Progenitor cell of endocrine pancreas (in vitro differentiated cells): ENCODE measurements at regions not wholly inside any gene's neighbourhood (a gene's known extent, or its start where the extent isn't known, plus 50 kb on each side); places are given as distances from the start of the nearest gene placed in this dataset.
"Not testable (repeated sequence)": the region's sequence is repeated elsewhere in the genome, so short reads cannot be mapped to it uniquely, and the experiment has no call there.

Source experiments
- DNase-seq: peaks from one replicate; pipeline ENCODE4 v3.0.0; 2021; ENCODE audit warnings: low spot score; ENCODE audit not compliant: unreplicated experiment
- H3K27ac Mint-ChIP-seq: 2 replicates; pipeline ENCODE4 v1.8.0; 2021; ENCODE audit warnings: mild to moderate bottlenecking, moderate library complexity, mixed read lengths
- H3K27me3 Mint-ChIP-seq: 2 replicates; pipeline ENCODE4 v1.8.0; 2021; ENCODE audit warnings: mixed read lengths
- H3K36me3 Mint-ChIP-seq: 2 replicates; pipeline ENCODE4 v1.8.0; 2022; ENCODE audit warnings: mixed read lengths; ENCODE audit not compliant: insufficient read depth
- H3K4me1 Mint-ChIP-seq: 2 replicates; pipeline ENCODE4 v1.8.0; 2021; ENCODE audit warnings: low read depth, mixed read lengths
- H3K4me3 Mint-ChIP-seq: 2 replicates; pipeline ENCODE4 v1.8.0; 2021; ENCODE audit warnings: low read depth, mild to moderate bottlenecking, moderate library complexity, mixed read lengths
- H3K9me3 Mint-ChIP-seq: 2 replicates; pipeline ENCODE4 v1.8.0; 2021; ENCODE audit warnings: low read depth, mixed read lengths
- CTCF ChIP-seq: fragments of 200-600 bp; sonication (generic); IDR thresholded peaks from one replicate; pipeline ENCODE4 v1.5.0; 2021; ENCODE audit warnings: antibody characterized with exemption, mild to moderate bottlenecking; ENCODE audit not compliant: unreplicated experiment

GRCh38 chr1:244768804-244769203 lies 66.7 kb upstream of the COX20 start:
- Mint-ChIP-seq H3K27me3 (peaks cover 6% of the 10 kb centered on the region), H3K4me3 (no peak overlapping the region)

GRCh38 chr1:244770556-244770955 lies 64.9 kb upstream of the COX20 start:
- not testable (repeated sequence) for H3K27me3 Mint-ChIP-seq, DNase-seq, H3K4me3 Mint-ChIP-seq, H3K36me3 Mint-ChIP-seq, H3K4me1 Mint-ChIP-seq, H3K9me3 Mint-ChIP-seq, H3K27ac Mint-ChIP-seq

More at GRCh38 chr1:244768804-244769203, 66.7 kb upstream of the COX20 start:
- no peak for DNase-seq
- peak overlapping the region; percentile 23 for H3K27ac Mint-ChIP-seq
- peaks cover 3% of the 10 kb centered on the region for H3K9me3 Mint-ChIP-seq
- no peaks in the 10 kb centered on the region for H3K4me1 Mint-ChIP-seq
- H3K36me3 Mint-ChIP-seq, result no peaks in the 10 kb centered on the region
- no peak for TF ChIP-seq CTCF

- Mint-ChIP-seq H3K4me1 (no peaks in the 10 kb centered on the region), H3K27me3 (peaks cover 6% of the 10 kb centered on the region), H3K4me3 (no peak overlapping the region), H3K9me3 (no peaks in the 10 kb centered on the region), H3K27ac (no peak overlapping the region), H3K36me3 (no peaks in the 10 kb centered on the region)
- no peak for DNase-seq
- TF ChIP-seq CTCF, result no peak
Measured at GRCh38 chr1:244773513-244773912, 61.9 kb upstream of the COX20 start.

GRCh38 chr1:244776783-244777182 lies 58.7 kb upstream of the COX20 start:
- not testable (repeated sequence) for H3K4me3 Mint-ChIP-seq

GRCh38 chr1:244778344-244778743 lies 57.1 kb upstream of the COX20 start:
- Mint-ChIP-seq H3K27me3 (peaks cover 4% of the 10 kb centered on the region), H3K4me1 (no peaks in the 10 kb centered on the region), H3K9me3 (no peaks in the 10 kb centered on the region), H3K27ac (no peak overlapping the region), H3K36me3 (no peaks in the 10 kb centered on the region), H3K4me3 (no peak overlapping the region)
- no peak for DNase-seq
- TF ChIP-seq CTCF, result no peak

More at GRCh38 chr1:244776783-244777182, 58.7 kb upstream of the COX20 start:
- not testable (repeated sequence) for H3K27ac Mint-ChIP-seq, H3K27me3 Mint-ChIP-seq, H3K9me3 Mint-ChIP-seq, H3K36me3 Mint-ChIP-seq, DNase-seq, H3K4me1 Mint-ChIP-seq

GRCh38 chr1:244779410-244779809 lies 56.0 kb upstream of the COX20 start:
- H3K9me3 Mint-ChIP-seq, result no peaks in the 10 kb centered on the region
- H3K4me1 Mint-ChIP-seq, result no peaks in the 10 kb centered on the region
- no peak overlapping the region for H3K27ac Mint-ChIP-seq
- H3K36me3 Mint-ChIP-seq, result no peaks in the 10 kb centered on the region
- no peak for DNase-seq
- peaks cover 4% of the 10 kb centered on the region for H3K27me3 Mint-ChIP-seq
- TF ChIP-seq CTCF, result no peak
- H3K4me3 Mint-ChIP-seq, result no peak overlapping the region

GRCh38 chr1:244780311-244780710 lies 55.1 kb upstream of the COX20 start:
- H3K9me3 Mint-ChIP-seq, result no peaks in the 10 kb centered on the region
- no peaks in the 10 kb centered on the region for H3K36me3 Mint-ChIP-seq
- no peaks in the 10 kb centered on the region for H3K4me1 Mint-ChIP-seq
- H3K4me3 Mint-ChIP-seq, result no peak overlapping the region
- no peak overlapping the region for H3K27ac Mint-ChIP-seq
- no peak for DNase-seq
- TF ChIP-seq CTCF, result no peak
- H3K27me3 Mint-ChIP-seq, result peaks cover 4% of the 10 kb centered on the region
